ENCODE measurements at regions not wholly inside any gene's neighbourhood (a gene's known extent, or its start where the extent isn't known, plus 50 kb on each side); places are given as distances from the start of the nearest gene placed in this dataset.

DNA sequence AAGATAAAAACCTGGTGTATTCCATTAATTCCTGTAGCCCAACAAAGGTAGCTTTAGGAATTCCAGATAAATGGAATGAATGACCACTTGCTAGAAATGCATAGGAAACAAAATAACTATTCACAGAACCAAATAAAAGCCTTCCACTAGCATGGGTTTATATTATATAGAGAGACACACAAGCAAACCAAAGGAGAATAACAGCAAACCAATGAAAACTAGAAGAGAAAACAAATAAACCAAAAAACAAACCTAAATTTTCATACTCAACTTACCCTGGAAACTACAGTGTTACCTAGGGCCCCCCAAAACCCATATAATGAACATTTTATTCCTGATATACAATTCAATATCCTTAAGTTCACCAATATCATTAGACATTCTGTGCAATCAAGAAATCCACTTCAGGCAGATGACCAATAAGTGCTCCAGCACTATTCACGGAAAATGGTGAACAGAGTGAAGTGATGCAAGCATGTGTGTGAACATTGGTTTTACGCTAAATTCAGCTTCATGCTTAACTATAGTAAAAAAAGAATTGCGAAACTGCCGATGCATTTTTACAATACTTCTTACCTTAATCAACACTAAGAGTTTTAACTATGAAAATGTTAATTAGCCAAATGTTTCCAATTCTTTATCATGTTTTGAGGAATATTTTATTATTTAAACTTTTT, 1108.4 kb upstream of the TMEM132C start:
- TF ChIP-seq, protein P1, sequence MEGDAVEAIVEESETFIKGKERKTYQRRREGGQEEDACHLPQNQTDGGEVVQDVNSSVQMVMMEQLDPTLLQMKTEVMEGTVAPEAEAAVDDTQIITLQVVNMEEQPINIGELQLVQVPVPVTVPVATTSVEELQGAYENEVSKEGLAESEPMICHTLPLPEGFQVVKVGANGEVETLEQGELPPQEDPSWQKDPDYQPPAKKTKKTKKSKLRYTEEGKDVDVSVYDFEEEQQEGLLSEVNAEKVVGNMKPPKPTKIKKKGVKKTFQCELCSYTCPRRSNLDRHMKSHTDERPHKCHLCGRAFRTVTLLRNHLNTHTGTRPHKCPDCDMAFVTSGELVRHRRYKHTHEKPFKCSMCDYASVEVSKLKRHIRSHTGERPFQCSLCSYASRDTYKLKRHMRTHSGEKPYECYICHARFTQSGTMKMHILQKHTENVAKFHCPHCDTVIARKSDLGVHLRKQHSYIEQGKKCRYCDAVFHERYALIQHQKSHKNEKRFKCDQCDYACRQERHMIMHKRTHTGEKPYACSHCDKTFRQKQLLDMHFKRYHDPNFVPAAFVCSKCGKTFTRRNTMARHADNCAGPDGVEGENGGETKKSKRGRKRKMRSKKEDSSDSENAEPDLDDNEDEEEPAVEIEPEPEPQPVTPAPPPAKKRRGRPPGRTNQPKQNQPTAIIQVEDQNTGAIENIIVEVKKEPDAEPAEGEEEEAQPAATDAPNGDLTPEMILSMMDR (conservative IDR thresholded peaks at IDR 0.05): no peak
- no peak for TF ChIP-seq EZH2 (IDR thresholded peaks at IDR 0.05; ENCODE audit: low read depth)
